ENCODE measurements at regions not wholly inside any gene's neighbourhood (a gene's known extent, or its start where the extent isn't known, plus 50 kb on each side); places are given as distances from the start of the nearest gene placed in this dataset.

DNA sequence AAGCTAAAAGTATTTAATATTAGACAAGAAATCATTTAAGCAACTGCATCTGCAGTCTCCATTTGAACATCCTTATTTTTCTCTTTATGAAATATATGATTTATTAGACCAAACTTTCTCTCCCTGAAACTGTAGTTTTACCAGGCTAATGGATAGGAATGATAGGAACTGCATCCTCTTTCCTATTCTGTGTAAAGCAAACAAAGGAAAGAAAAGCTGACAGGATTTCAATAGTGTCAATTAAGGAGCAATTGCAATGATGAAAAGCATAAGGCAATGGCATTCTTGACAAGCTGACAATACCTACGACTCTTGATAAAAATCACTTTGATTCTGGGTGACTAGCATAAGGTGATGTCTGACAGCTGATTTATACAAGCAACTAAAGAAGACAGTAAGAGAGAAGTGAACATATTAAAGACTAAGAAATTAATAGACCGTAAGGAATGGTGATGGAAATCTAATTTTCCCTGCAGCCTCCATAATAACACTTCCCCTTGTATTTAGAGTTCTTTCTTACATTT, 502.5 kb downstream of the TECRL start:
- TF ChIP-seq, protein P1, sequence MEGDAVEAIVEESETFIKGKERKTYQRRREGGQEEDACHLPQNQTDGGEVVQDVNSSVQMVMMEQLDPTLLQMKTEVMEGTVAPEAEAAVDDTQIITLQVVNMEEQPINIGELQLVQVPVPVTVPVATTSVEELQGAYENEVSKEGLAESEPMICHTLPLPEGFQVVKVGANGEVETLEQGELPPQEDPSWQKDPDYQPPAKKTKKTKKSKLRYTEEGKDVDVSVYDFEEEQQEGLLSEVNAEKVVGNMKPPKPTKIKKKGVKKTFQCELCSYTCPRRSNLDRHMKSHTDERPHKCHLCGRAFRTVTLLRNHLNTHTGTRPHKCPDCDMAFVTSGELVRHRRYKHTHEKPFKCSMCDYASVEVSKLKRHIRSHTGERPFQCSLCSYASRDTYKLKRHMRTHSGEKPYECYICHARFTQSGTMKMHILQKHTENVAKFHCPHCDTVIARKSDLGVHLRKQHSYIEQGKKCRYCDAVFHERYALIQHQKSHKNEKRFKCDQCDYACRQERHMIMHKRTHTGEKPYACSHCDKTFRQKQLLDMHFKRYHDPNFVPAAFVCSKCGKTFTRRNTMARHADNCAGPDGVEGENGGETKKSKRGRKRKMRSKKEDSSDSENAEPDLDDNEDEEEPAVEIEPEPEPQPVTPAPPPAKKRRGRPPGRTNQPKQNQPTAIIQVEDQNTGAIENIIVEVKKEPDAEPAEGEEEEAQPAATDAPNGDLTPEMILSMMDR (IDR thresholded peaks at IDR 0.05), result no peak
- TF ChIP-seq POLR2A (IDR thresholded peaks at IDR 0.05), result no peak
- no peak for TF ChIP-seq EP300 (IDR thresholded peaks at IDR 0.05)

Data from ovary (tissue), 3 donors.